Ishikawa (cell line): ENCODE measurements at regions not wholly inside any gene's neighbourhood (a gene's known extent, or its start where the extent isn't known, plus 50 kb on each side); places are given as distances from the start of the nearest gene placed in this dataset.

Source experiments
- EP300 ChIP-seq: IDR thresholded peaks from 2 replicates; pipeline ENCODE4 v1.6.1; 2012; ENCODE audit warnings: borderline replicate concordance
- TAF1 ChIP-seq: IDR thresholded peaks from 2 replicates; pipeline ENCODE4 v1.6.1; 2012; ENCODE audit warnings: low read depth, mild to moderate bottlenecking
- YY1 ChIP-seq: IDR thresholded peaks from 2 replicates; pipeline ENCODE4 v1.6.1; 2012; ENCODE audit warnings: low read depth

- TF ChIP-seq YY1 (no peak), TAF1 (no peak), EP300 (no peak)
Observed at GRCh38 chr6:16964553-16965499, 137.0 kb upstream of the STMND1 start.
